ENCODE measurements at regions not wholly inside any gene's neighbourhood (a gene's known extent, or its start where the extent isn't known, plus 50 kb on each side); places are given as distances from the start of the nearest gene placed in this dataset.

- TF ChIP-seq RAD21 (conservative IDR thresholded peaks at IDR 0.05 in 1 of 2, IDR thresholded peaks at IDR 0.05 in 1 of 2) (no peak), KDM1A (IDR thresholded peaks at IDR 0.05; ENCODE audit: low read depth) (no peak)
- TF ChIP-seq, protein P1, sequence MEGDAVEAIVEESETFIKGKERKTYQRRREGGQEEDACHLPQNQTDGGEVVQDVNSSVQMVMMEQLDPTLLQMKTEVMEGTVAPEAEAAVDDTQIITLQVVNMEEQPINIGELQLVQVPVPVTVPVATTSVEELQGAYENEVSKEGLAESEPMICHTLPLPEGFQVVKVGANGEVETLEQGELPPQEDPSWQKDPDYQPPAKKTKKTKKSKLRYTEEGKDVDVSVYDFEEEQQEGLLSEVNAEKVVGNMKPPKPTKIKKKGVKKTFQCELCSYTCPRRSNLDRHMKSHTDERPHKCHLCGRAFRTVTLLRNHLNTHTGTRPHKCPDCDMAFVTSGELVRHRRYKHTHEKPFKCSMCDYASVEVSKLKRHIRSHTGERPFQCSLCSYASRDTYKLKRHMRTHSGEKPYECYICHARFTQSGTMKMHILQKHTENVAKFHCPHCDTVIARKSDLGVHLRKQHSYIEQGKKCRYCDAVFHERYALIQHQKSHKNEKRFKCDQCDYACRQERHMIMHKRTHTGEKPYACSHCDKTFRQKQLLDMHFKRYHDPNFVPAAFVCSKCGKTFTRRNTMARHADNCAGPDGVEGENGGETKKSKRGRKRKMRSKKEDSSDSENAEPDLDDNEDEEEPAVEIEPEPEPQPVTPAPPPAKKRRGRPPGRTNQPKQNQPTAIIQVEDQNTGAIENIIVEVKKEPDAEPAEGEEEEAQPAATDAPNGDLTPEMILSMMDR (IDR thresholded peaks at IDR 0.05), result no peak
Measured at GRCh38 chr17:71110326-71110725, 941.0 kb downstream of the KCNJ2 start.
